GM21423 (cell line): ENCODE measurements at regions not wholly inside any gene's neighbourhood (a gene's known extent, or its start where the extent isn't known, plus 50 kb on each side); places are given as distances from the start of the nearest gene placed in this dataset.

ENCODE experiments used
- ATAC-seq: cut with Tn5 transposase; IDR thresholded peaks from one replicate; pipeline ENCODE4 v1.9.1; 2021; ENCODE audit warnings: mild to moderate bottlenecking, moderate library complexity; ENCODE audit not compliant: unreplicated experiment

DNA sequence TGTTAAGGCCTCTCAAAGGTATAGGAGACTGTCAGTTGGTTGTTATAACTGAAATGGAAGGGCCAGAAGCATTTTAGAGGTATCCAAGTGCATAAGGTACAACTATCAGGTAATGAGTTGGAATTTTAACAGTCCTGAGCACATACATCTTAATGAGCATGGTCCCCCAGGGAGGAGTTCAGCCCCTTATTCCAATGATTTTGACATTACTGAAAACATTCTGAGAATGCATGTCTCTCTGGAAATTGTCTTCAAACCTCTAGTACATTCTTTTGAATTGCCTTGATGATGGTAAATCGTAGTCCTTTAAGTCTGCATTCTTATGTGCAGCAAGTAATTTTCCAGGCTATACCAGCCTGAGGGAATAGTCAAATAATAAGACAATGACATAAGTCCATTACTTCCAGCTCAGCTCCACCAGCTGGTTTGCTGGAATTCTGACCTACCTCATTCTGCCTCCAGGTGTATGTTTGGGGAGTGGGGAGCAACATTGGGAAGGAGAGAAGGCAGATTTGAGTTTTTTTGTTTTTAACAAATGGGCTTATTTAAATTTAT lies 239.2 kb downstream of the MSRB3 start:
- no peak for ATAC-seq

DNA sequence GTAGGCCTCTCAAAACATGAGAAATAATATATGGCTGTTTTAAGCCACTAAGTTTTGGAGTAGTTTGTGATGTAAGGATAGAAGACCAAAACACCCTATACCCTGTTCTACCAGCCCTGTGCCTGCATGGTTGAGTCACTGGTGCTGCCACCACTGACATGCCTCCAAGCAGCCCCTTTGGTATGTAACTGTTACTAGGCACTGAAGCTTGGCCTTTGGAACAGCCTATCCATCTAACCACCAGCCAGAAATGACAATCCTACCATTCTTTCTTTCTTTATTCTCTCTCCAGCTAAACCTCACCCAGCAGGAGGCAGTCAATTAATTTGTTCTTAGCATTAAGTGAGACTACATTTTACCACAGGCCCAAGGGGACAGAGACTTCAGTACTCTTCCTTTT lies 240.3 kb downstream of the MSRB3 start:
- ATAC-seq = no peak

DNA sequence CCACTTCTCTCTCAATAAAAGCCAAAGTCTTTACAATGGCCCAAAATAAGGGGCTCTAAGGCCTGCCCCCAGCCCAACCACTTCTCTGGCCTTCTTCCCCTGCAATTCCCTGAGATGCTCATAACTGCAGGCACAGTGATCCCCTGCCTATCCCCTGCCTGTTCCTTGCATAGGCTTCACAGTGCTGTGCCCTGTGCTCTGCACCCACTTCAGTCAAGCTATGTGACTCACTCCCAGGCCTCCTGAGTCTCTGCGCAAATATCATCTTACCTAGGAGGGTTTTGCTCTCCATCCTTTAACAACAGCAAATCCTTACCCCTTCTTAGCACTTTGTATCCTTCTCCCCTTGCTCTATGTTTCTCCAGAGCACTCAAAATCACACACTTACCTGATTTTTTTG lies 242.2 kb downstream of the MSRB3 start:
- ATAC-seq = no peak

DNA sequence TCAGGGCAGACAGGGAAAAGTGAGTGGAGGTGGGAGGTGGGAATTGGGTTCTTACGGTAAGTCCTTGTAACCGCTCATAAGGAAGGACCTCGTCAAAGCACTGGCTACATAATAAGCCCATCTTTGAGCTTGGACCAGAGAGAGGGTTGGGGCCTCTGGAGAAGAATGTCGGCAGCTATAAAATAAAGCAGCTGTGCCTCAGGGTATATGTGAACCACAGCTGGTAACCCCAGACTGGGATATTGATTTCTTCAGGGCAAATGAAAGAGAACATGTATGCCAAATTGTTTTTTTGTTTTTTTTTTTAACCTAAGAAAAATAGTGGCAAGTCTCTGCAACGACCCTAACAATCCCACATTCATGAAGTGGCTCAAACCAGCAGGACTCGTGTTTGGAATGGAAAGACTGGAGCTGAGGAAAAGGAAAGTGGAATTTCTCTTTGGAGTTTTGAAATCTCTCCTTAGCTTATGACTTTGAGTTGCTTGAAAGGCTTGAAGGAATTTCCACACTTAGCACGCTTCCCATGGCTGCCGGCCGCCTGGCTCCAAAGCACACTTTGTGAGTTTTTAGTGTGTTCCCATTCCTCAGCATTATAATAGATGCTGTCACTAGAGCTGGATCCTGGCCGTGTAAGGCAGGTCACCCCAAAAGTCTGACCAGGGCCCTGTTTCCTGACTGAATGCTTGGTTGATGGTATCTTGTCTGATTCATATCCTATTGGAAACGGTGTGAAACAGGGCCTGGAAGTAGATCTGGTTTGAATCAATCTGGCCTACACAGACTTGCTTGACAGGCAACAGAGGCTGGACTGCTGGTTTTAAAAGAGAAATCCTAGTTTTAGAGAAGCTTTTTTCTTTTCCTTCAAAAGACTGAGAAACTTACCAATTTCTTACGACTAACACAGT lies 244.7 kb downstream of the MSRB3 start:
- ATAC-seq = no peak

DNA sequence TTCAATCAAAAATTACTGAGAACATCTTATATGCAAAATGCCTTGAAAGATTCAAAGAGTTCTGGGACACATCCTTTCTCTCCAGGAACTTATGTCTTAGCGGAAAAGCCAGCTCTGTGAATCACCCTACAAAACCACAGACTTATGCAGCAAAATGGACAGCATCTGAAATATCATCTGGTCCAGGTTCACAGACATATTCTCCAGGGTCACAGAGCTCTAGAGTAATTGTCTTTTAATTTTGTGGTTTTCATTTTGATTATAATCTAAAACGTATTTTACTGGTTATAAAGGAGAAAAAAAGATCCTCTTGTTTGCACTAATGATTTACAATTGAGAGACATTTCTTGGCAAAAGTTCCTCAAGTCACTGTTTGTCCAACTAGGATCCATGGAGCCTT lies 246.2 kb downstream of the MSRB3 start:
- no peak for ATAC-seq

DNA sequence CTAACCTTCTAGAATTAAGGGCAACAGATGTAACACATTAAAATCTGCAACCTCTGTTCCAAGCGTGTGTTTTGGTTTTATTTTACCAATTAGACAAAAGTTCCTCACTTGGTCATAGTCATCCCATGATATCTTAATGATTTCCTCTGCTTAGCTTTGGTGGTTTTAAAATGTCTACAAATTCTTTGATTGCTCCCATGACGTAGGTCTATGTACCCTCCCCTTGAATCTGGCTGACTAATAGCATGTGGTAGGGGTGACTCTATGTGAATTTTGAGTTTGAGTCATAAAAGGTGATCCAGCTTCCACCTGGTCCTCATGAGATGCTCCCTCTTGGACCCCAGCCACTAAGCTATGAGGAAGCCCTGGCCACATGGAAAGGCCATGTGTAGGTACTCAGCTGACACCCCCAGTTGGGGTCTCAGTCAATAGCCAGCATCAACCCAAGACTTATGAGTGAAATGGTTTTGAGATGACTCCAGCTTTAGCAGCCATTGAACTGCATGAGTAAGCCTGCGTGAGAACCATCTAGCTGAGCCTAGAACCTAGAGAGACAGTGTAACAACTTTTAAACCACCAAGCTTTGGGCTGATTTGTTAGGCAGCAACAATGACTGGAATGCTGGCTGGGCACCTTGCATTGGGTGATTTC lies 247.1 kb downstream of the MSRB3 start:
- no peak for ATAC-seq

DNA sequence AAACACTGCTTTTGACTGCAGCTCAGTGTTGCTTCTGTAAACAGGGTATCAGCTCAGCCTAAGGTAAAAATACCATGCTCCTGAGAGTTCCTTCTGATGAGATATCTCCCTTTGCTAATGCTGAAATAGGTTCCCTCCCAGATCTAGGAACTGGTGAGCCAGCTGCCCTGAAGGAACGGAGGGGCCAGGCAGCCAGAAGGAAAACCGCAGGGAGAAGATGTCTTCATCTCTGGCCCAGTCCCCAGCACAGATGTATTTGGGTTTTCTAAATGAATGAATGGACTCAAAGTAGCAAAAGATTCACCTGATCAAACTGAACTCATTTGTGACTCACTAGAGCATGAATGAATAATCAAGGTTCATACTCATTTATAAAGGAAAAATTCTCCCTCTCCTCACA lies 247.8 kb downstream of the MSRB3 start:
- ATAC-seq = no peak

DNA sequence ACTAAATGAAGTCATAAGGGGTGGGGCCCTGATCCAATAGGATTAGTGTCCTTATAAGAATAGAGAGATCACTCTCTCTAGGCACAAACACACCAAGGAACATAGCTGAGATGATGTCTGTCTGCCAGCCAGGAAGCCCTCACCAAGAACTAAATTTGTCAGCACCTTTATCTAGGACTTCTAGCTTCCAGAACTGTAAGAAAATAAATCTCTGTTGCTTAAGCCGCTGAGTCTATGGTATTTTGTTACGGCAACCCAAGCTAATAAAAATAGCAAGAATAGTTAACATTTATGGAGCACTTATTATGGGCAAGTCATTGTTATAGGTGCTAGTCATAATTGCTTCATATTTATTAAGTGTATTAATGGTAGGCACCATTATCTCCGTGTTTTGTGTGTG lies 249.6 kb downstream of the MSRB3 start:
- ATAC-seq = no peak

DNA sequence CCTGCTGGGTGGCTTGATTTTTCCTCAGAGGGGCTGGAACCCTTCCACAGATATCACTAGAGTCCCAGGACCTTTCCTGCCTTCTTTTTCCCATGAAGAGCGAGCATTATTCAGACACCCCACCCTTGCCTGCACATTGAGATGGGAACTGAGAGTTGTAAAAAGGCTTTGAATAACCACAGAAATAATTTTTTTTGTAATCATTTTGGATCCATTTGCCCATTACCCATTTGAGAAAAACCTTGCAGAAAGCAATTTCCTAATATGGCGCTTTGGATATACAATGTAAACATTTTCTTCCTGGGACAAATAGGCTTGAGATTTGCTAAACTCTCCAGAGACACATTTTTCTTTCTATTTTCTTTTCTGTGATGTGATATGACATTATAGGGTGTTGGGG lies 250.6 kb downstream of the MSRB3 start:
- ATAC-seq = no peak

DNA sequence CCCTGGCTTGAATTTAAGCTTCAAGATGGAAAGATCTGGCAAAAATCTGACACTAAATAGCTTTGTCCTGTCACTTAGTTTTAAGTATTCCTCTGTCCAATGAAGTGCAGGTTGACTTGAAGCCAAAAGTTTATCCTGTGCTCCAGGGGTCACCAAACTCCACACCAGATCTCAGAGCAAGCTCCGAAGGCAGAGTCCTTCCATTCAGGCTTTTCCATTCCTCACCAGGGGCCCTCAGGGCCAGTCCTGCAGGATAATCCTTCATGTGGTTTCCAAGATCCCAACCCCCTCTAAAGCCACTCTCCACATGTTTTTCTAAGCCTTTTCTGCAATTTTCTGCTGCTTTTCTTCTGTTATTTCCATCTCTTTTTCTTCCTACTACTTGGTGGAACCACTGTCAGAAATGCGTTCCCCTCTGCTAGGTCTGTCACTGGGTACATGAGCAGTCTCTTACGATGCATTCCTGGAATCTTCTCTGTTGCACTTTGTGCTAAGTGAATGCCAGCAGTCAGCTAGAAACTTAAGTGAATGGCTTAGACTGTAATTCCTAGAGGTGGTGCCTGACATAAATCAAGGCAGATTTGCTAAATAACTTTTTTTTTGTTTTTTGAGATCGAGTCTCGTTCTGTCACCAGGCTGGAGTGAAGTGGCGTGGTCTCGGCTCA lies 251.4 kb downstream of the MSRB3 start:
- no peak for ATAC-seq

DNA sequence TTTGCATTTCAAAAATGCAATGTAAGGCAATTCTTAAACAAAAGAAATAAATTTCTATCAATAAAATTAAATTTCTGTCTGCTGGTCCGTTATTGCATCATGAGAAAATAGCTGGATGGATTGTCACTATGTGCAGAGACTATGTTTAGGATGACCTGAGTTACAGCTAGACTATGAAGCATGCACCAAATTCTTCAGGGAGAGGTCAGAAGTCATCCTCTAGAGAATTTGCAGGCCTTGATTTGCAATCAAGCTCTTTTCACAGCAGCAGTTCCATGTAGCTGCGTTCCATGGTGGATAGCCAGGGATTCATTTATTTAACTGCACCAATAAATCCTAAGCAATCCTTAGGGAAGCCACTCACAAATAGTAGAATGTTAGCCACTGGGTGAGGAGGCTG lies 253.7 kb downstream of the MSRB3 start:
- no peak for ATAC-seq

DNA sequence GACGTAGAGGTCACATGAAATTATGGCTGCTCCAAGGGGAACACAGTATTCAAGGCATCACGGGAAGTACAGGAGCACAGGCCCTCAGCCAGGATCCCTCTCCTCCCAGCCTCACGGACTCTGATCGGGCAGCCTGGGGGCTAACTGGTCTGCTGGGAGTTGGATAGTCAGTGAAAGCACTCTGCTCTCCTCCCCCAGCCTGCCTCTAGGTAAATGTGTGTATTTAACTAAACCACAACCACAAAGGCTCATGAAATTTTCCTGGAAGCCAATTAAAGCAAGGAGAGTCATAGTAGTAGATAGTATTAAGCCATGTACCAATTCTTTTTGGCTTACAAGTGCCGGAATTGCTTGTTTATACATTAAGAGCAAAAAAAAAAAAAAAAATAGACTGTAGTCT lies 254.3 kb downstream of the MSRB3 start:
- ATAC-seq = no peak

DNA sequence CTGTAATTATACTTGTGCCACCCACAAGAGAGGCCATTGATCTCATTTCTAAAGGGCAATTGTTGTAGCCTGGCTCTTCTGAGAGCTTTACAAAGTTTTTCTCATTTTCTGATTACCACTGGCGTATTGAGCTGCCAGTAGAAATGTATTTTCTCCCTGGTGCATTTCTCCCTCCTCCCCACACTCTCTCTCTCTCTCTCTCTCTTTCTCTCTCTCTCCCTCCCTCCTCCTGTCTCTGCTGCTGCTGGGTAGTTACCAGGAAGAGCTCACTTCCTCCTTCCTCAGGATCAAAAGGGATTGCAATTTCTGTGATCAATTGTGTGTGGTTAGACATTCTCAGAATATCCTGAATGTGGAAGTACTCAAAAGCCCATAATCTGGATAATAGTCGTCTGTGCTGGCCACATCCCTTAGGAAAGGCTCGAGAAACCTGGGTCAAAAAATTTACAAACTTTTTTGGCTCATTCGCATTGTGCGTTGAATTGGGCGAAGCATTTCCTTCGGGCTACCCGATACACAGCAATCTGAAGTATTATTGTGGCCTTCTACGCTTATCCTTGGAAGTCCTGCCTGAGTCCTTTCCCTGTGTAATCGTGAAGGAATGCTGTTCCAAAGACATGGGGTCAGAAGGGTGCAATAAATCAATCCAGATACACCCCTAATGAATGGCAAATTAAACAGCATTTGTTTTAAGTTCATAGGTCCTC lies 254.8 kb downstream of the MSRB3 start:
- ATAC-seq = no peak

DNA sequence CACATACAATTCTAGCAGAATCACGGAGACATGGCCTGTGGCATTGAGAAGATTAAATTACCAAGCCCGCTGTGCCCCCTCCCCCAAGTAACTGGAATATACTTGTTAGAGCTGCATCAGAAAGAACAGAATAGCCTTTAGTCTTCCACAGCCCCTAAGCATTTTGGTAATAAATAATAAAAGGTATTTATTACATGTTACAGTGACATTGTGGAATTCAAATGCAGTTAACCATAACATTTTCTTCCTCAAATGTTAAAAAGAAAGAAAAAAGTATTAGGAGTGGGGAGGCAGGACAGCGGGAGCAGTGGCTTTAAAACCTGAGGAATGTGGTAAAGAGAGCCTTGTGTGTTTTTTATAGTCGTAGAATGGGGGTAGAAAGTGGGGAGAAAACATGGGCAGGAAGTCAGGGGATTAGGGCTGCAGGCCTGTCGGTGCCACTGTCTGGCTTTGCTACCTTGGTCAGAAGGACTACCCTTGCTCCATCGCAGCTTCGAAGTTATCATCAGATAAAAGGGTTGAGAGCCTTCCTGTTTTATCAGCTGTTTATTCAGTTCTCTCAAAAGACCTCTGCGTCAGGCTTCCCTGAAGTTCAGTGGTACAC lies 255.9 kb downstream of the MSRB3 start:
- no peak for ATAC-seq

DNA sequence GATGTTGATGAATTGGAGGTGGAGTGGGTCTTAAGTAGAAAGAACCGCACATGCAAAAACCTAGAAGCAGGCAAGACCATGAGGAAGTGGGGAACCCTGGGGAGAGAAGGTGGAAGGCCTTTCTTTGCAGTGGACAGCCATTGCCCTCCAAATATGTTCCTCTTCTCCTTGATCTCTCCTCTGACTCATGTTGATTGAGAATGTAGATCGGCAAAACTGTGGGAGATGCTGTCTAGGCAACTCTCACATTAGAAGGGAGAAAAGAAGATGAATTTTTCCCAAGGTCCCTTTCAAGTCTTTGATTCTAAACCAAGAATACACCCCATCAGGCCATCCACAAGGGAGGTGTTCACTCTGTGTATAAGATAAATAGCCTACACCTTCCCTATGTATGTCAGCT lies 257.5 kb downstream of the MSRB3 start:
- no peak for ATAC-seq

DNA sequence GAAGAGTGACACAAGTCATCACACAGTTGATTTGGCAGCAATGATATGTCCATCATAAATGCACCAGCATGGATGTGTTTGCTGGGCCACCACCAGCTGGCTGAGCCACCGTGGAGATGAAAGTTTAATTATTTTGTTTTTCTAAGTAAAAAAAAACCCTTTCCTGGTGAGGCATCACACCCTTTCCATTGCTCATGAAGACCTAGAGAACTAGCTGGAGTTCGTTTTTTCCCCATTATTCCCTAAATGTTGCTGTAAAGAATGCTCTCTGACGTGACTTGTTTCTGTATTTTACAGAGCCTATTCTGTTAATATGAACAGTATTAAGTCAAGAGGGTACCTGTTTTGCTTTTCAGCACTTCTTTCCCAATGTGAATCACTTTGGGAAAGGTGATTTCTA lies 257.9 kb downstream of the MSRB3 start:
- ATAC-seq = no peak

DNA sequence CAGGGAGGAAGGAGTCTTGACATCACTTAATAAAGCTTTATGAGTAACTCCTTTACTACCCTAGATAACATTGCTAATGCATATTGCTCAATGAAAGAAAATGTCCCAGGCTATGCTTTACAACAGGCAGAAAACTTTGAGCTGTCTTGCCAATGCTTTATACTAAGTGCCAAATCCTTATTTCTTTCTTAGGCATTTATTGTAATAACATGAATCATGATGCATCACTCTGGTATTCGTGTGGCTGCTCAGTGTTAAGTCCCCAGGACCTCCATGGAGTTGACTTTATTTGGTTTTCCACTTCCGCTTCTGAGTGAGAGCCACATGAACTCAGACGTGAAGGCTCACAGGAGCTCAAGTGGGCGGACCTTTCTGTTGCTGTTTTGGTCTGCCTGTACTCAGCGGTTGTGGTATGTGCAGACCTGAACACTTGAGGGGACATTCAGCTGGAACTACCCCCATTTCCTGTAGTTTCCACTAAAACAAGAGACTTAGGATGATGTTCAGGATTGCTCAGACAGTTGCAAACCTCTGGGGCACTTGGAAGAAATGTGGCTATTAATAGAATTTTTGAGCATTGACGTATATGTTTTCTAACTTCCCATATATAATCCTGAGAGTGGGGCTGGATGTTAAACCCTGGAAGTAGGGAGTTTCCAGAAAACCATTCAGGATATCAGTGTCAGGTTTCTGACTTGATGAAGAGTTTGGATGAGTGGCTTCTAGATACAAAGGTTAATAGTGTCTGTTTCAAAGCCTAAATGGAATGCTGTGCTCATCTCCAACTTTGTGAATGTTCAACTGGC lies 258.6 kb downstream of the MSRB3 start:
- ATAC-seq = peak; percentile 77

DNA sequence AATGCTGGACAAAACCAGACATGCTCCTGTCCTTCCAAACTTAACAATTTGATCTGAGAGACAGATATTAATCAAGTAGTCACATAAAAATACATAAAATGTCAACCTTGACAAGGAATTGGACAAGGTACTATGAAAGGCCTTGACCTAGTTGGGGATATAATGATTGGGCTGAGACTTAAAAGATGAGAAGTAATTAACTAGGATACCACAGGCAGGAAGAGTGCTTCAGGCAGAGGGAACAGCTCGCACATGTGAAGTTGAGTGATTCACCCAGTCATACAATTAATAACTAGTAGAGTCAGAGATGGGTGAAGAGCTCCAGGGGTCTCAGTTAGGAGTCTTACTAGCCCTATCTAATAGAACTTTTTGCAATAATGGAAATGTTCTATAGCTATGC lies 259.5 kb downstream of the MSRB3 start:
- ATAC-seq = no peak

DNA sequence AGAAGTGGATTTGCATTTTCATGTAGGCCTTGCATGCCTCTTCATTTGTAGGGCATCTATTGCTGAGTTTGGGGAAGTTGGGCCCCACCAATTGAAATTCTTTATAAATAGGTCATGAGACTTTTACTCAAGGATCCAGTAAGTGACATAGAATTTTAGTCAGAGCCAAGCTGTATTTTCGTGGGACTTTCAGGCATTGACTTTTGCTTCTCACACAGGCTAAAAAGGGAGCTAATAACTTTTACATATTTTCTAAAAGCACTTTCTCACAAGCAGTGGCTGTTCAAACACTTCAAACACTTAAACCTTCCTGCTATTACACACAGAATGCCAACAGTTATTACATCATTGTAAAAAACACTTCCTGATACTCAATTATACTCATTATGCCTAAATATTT lies 260.5 kb downstream of the MSRB3 start:
- ATAC-seq = no peak

DNA sequence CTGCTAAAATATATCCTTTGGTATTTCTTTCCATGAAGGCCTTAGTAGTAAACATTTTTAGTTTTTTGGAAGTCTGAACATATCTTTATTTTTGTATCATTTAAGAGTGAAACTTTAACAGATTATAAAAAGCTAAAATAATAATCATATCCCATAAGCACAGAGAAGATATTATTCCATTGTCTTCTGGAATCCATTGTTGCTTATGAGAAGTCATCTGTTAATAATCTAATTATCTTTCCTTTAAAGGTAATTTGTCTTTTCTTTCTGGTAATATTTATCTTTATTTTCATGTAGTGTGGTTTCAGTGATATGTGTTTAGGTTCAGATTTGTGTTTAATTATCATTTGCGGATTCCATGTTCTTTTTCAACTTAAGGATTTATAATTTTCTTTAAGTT lies 261.7 kb downstream of the MSRB3 start:
- no peak for ATAC-seq
